ENCODE measurements at regions not wholly inside any gene's neighbourhood (a gene's known extent, or its start where the extent isn't known, plus 50 kb on each side); places are given as distances from the start of the nearest gene placed in this dataset.
"Not testable (repeated sequence)": the region's sequence is repeated elsewhere in the genome, so short reads cannot be mapped to it uniquely, and the experiment has no call there.

GRCh38 chr15:62681939-62682896 lies 360.3 kb upstream of the TPM1 start:
- TF ChIP-seq CTCF (IDR thresholded peaks at IDR 0.05; ENCODE audit: insufficient read depth, low read length, poor library complexity, severe bottlenecking) = no peak
- H3K4me3 ChIP-seq (ENCODE audit: low read depth, low read length) = no peak overlapping the region
- DNase-seq (ENCODE audit: low read depth) = no peak
- H3K36me3 ChIP-seq (ENCODE audit: control insufficient read depth, insufficient read depth, low read length) = no peaks in the 10 kb centered on the region
- H3K27me3 ChIP-seq (ENCODE audit: control insufficient read depth, insufficient read depth, low read length) = no peaks in the 10 kb centered on the region

GRCh38 chr15:62683192-62683591 lies 359.4 kb upstream of the TPM1 start:
- H3K36me3 ChIP-seq (ENCODE audit: control insufficient read depth, insufficient read depth, low read length); DNase-seq (ENCODE audit: low read depth); H3K27me3 ChIP-seq (ENCODE audit: control insufficient read depth, insufficient read depth, low read length); H3K4me3 ChIP-seq (ENCODE audit: low read depth, low read length): not testable (repeated sequence)

- H3K4me3 ChIP-seq (ENCODE audit: low read depth, low read length) = no peak overlapping the region
- no peaks in the 10 kb centered on the region for H3K36me3 ChIP-seq (ENCODE audit: control insufficient read depth, insufficient read depth, low read length)
- no peaks in the 10 kb centered on the region for H3K27me3 ChIP-seq (ENCODE audit: control insufficient read depth, insufficient read depth, low read length)
- DNase-seq (ENCODE audit: low read depth) = no peak
- TF ChIP-seq CTCF (IDR thresholded peaks at IDR 0.05; ENCODE audit: insufficient read depth, low read length, poor library complexity, severe bottlenecking) = no peak
Observed at GRCh38 chr15:62684123-62684808, 358.3 kb upstream of the TPM1 start.

GRCh38 chr15:62691008-62691407 lies 351.5 kb upstream of the TPM1 start:
- Histone ChIP-seq H3K4me3 (ENCODE audit: low read depth, low read length) (no peak overlapping the region), H3K36me3 (ENCODE audit: control insufficient read depth, insufficient read depth, low read length) (no peaks in the 10 kb centered on the region), H3K27me3 (ENCODE audit: control insufficient read depth, insufficient read depth, low read length) (no peaks in the 10 kb centered on the region)
- TF ChIP-seq CTCF (IDR thresholded peaks at IDR 0.05; ENCODE audit: insufficient read depth, low read length, poor library complexity, severe bottlenecking) = no peak
- DNase-seq (ENCODE audit: low read depth) = no peak

GRCh38 chr15:62697636-62698035 lies 344.9 kb upstream of the TPM1 start:
- Histone ChIP-seq H3K27me3 (ENCODE audit: control insufficient read depth, insufficient read depth, low read length) (no peaks in the 10 kb centered on the region), H3K4me3 (ENCODE audit: low read depth, low read length) (no peak overlapping the region), H3K36me3 (ENCODE audit: control insufficient read depth, insufficient read depth, low read length) (no peaks in the 10 kb centered on the region)
- TF ChIP-seq CTCF (IDR thresholded peaks at IDR 0.05; ENCODE audit: insufficient read depth, low read length, poor library complexity, severe bottlenecking) = no peak
- no peak for DNase-seq (ENCODE audit: low read depth)

- no peak for TF ChIP-seq CTCF (IDR thresholded peaks at IDR 0.05; ENCODE audit: insufficient read depth, low read length, poor library complexity, severe bottlenecking)
- Histone ChIP-seq H3K4me3 (ENCODE audit: low read depth, low read length) (no peak overlapping the region), H3K27me3 (ENCODE audit: control insufficient read depth, insufficient read depth, low read length) (no peaks in the 10 kb centered on the region), H3K36me3 (ENCODE audit: control insufficient read depth, insufficient read depth, low read length) (no peaks in the 10 kb centered on the region)
- no peak for DNase-seq (ENCODE audit: low read depth)
Observed at GRCh38 chr15:62698646-62699045, 343.9 kb upstream of the TPM1 start.

All from kidney epithelial cell (primary cell).